Progenitor cell of endocrine pancreas (in vitro differentiated cells): ENCODE measurements at regions not wholly inside any gene's neighbourhood (a gene's known extent, or its start where the extent isn't known, plus 50 kb on each side); places are given as distances from the start of the nearest gene placed in this dataset.

Experiments used
- DNase-seq: peaks from one replicate; pipeline ENCODE4 v3.0.0; 2021; ENCODE audit warnings: low spot score; ENCODE audit not compliant: unreplicated experiment
- H3K27ac Mint-ChIP-seq: 2 replicates; pipeline ENCODE4 v1.8.0; 2021; ENCODE audit warnings: mild to moderate bottlenecking, moderate library complexity, mixed read lengths
- H3K27me3 Mint-ChIP-seq: 2 replicates; pipeline ENCODE4 v1.8.0; 2021; ENCODE audit warnings: mixed read lengths
- H3K36me3 Mint-ChIP-seq: 2 replicates; pipeline ENCODE4 v1.8.0; 2022; ENCODE audit warnings: mixed read lengths; ENCODE audit not compliant: insufficient read depth
- H3K4me1 Mint-ChIP-seq: 2 replicates; pipeline ENCODE4 v1.8.0; 2021; ENCODE audit warnings: low read depth, mixed read lengths
- H3K4me3 Mint-ChIP-seq: 2 replicates; pipeline ENCODE4 v1.8.0; 2021; ENCODE audit warnings: low read depth, mild to moderate bottlenecking, moderate library complexity, mixed read lengths
- H3K9me3 Mint-ChIP-seq: 2 replicates; pipeline ENCODE4 v1.8.0; 2021; ENCODE audit warnings: low read depth, mixed read lengths
- CTCF ChIP-seq: fragments of 200-600 bp; sonication (generic); IDR thresholded peaks from one replicate; pipeline ENCODE4 v1.5.0; 2021; ENCODE audit warnings: antibody characterized with exemption, mild to moderate bottlenecking; ENCODE audit not compliant: unreplicated experiment

GRCh38 chr3:74426571-74426970, 187.9 kb downstream of the CNTN3 start:
- H3K9me3 Mint-ChIP-seq: no peaks in the 10 kb centered on the region
- no peaks in the 10 kb centered on the region for H3K27me3 Mint-ChIP-seq
- H3K4me3 Mint-ChIP-seq: no peak overlapping the region
- DNase-seq: no peak
- H3K36me3 Mint-ChIP-seq: no peaks in the 10 kb centered on the region
- no peaks in the 10 kb centered on the region for H3K4me1 Mint-ChIP-seq
- H3K27ac Mint-ChIP-seq: no peak overlapping the region
- TF ChIP-seq CTCF: no peak

GRCh38 chr3:74423867-74424266, 190.6 kb downstream of the CNTN3 start:
- no peak for TF ChIP-seq CTCF
- no peaks in the 10 kb centered on the region for H3K36me3 Mint-ChIP-seq
- no peaks in the 10 kb centered on the region for H3K27me3 Mint-ChIP-seq
- H3K9me3 Mint-ChIP-seq: no peaks in the 10 kb centered on the region
- H3K27ac Mint-ChIP-seq: no peak overlapping the region
- no peak for DNase-seq
- no peak overlapping the region for H3K4me3 Mint-ChIP-seq
- no peaks in the 10 kb centered on the region for H3K4me1 Mint-ChIP-seq

- no peak overlapping the region for H3K27ac Mint-ChIP-seq
- H3K4me3 Mint-ChIP-seq: no peak overlapping the region
- DNase-seq: no peak
- no peak for TF ChIP-seq CTCF
- no peaks in the 10 kb centered on the region for H3K27me3 Mint-ChIP-seq
- H3K9me3 Mint-ChIP-seq: no peaks in the 10 kb centered on the region
- no peaks in the 10 kb centered on the region for H3K4me1 Mint-ChIP-seq
- H3K36me3 Mint-ChIP-seq: no peaks in the 10 kb centered on the region
Measured at GRCh38 chr3:74420538-74421124, 193.8 kb downstream of the CNTN3 start.

GRCh38 chr3:74415731-74416130, 198.7 kb downstream of the CNTN3 start:
- no peak for TF ChIP-seq CTCF
- DNase-seq: no peak
- Mint-ChIP-seq H3K4me3 (no peak overlapping the region), H3K27me3 (no peaks in the 10 kb centered on the region), H3K27ac (no peak overlapping the region), H3K36me3 (no peaks in the 10 kb centered on the region), H3K4me1 (peaks cover 2% of the 10 kb centered on the region), H3K9me3 (no peaks in the 10 kb centered on the region)

- Mint-ChIP-seq H3K4me1 (peaks cover 2% of the 10 kb centered on the region), H3K27me3 (no peaks in the 10 kb centered on the region), H3K4me3 (no peak overlapping the region), H3K27ac (no peak overlapping the region), H3K36me3 (peaks cover 1% of the 10 kb centered on the region), H3K9me3 (peaks cover 10% of the 10 kb centered on the region)
- DNase-seq: no peak
- TF ChIP-seq CTCF: no peak
Measured at GRCh38 chr3:74413547-74414241, 200.8 kb downstream of the CNTN3 start.
